Panc1 (cell line): ENCODE measurements at regions not wholly inside any gene's neighbourhood (a gene's known extent, or its start where the extent isn't known, plus 50 kb on each side); places are given as distances from the start of the nearest gene placed in this dataset.

Experiments
- ATAC-seq: fragments of 200-7000 bp; cut with Tn5 transposase; 2 replicates; pipeline ENCODE4 v1.9.1; 2020; ENCODE audit warnings: mild to moderate bottlenecking, moderate library complexity
- BruUV-seq: library from RNA; stranded (reverse); fragments of 400-500 nt; replicated peaks from 2 replicates; lab custom pipeline; 2021; lab: Mats Ljungman, UMichigan
- CTCF ChIA-PET: fragments of 300-600 bp; sonication (Branson Sonifier 250); formaldehyde crosslinking; loops from one replicate; lab custom pipeline; 2022; ENCODE audit warnings: antibody characterized with exemption; lab: Charles Lee
- POLR2A ChIA-PET: fragments of 300-600 bp; sonication (Branson Sonifier 250); formaldehyde crosslinking; loops from one replicate; lab custom pipeline; 2022; ENCODE audit warnings: antibody characterized with exemption; lab: Charles Lee
- DNase-seq: peaks from one replicate; pipeline ENCODE4 v3.0.0-alpha.2; 2010; ENCODE audit warnings: low read depth, low spot score
- H3K27ac ChIP-seq: 2 replicates; pipeline ENCODE4 v1.5.1; 2011; ENCODE audit warnings: mild to moderate bottlenecking, low read length, inconsistent platforms
- H3K27me3 ChIP-seq: fragments of 200-500 bp; sonication (Bioruptor generic); 2 replicates; pipeline ENCODE4 v1.6.0; 2014; ENCODE audit warnings: low read length, inconsistent platforms; ENCODE audit not compliant: control insufficient read depth, insufficient read depth
- H3K36me3 ChIP-seq: fragments of 200-500 bp; sonication (Bioruptor generic); 2 replicates; pipeline ENCODE4 v1.5.1; 2014; ENCODE audit warnings: inconsistent platforms, mild to moderate bottlenecking, low read length, moderate library complexity; ENCODE audit not compliant: control insufficient read depth, insufficient read depth
- H3K4me1 ChIP-seq: 2 replicates; pipeline ENCODE4 v1.5.1; 2011; ENCODE audit warnings: inconsistent platforms, mild to moderate bottlenecking, low read length, moderate library complexity; ENCODE audit not compliant: control insufficient read depth, insufficient read depth
- H3K4me3 ChIP-seq, 2 experiments: 2 replicates each; pipeline ENCODE4 v1.5.1; 2011 to 2012; ENCODE audit warnings: low read depth in 2 of 2, low read length in 2 of 2, mild to moderate bottlenecking in 2 of 2, inconsistent platforms in 1 of 2, moderate library complexity in 1 of 2
- H3K9me3 ChIP-seq: fragments of 200-500 bp; sonication (Bioruptor generic); 2 replicates; pipeline ENCODE4 v1.5.1; 2014; ENCODE audit warnings: low read depth, mild to moderate bottlenecking, inconsistent platforms, low read length, moderate library complexity; ENCODE audit not compliant: control insufficient read depth, insufficient read depth
- POLR2AphosphoS5 ChIP-seq: IDR thresholded peaks from 2 replicates; pipeline ENCODE4 v1.6.1; 2012; ENCODE audit warnings: mild to moderate bottlenecking, low read depth, low read length, moderate library complexity
- SIN3A ChIP-seq: IDR thresholded peaks from 2 replicates; pipeline ENCODE4 v1.6.1; 2012; ENCODE audit warnings: low read depth, mild to moderate bottlenecking, low read length, moderate library complexity, borderline replicate concordance; ENCODE audit not compliant: insufficient read depth
- TCF7L2 ChIP-seq: IDR thresholded peaks from 2 replicates; pipeline ENCODE4 v1.6.1; 2011; ENCODE audit warnings: mild to moderate bottlenecking, low read depth, low read length, inconsistent platforms
- in situ Hi-C: cut with HindIII; loops from 2 replicates; pipeline ENCODE4 v1.10.0; 2016; ENCODE audit warnings: low sequenced_read_pairs, low pct_unique_long_range_greater_than_20kb
- intact Hi-C: fragments of 100-400 bp; cut with micrococcal nuclease; formaldehyde crosslinking; loops from one replicate; pipeline ENCODE4 v1.10.0; 2022; ENCODE audit not compliant: unreplicated experiment
- TF ChIP-seq, protein P1 (sequence below): fragments of 450-650 bp; IDR thresholded peaks from 2 replicates; pipeline ENCODE4 v1.5.1; 2017; ENCODE audit warnings: mild to moderate bottlenecking
- TF ChIP-seq, protein P2 (sequence below), 2 experiments: IDR thresholded peaks; 2 replicates each; pipeline ENCODE4 v1.6.1; 2011 to 2012; ENCODE audit warnings: low read depth in 2 of 2, control low read depth in 1 of 2, low read length in 1 of 2, mild to moderate bottlenecking in 1 of 2, moderate library complexity in 1 of 2; ENCODE audit not compliant: insufficient read depth in 1 of 2

DNA sequence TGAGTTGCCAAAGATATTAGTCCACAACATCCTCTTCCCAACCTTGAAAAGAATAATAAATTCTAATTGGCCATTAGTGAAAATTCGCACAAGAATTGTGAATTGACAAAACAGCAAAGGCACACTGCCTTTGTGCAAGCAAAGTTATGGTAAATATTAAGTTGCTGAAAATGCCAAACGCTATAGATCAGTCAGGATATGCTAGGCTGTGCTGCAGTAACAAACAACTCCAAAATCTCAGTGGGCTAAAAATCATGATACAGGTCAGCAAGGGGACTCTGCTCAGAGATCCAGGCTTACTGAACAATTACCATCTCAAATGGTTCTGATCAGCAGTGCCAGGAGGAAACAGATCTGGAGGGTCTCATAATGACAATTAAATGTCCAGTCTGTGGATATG lies 238.0 kb upstream of the IGF1R start:
- Histone ChIP-seq H3K4me1 (no peaks in the 10 kb centered on the region), H3K4me3 (no peak overlapping the region), H3K27ac (no peak overlapping the region), H3K27me3 (peaks cover 10% of the 10 kb centered on the region), H3K36me3 (no peaks in the 10 kb centered on the region), H3K9me3 (no peaks in the 10 kb centered on the region)
- intact Hi-C loops = no loop called here
- DNase-seq = no peak
- POLR2A ChIA-PET = no interaction called here
- TF ChIP-seq, protein P1, sequence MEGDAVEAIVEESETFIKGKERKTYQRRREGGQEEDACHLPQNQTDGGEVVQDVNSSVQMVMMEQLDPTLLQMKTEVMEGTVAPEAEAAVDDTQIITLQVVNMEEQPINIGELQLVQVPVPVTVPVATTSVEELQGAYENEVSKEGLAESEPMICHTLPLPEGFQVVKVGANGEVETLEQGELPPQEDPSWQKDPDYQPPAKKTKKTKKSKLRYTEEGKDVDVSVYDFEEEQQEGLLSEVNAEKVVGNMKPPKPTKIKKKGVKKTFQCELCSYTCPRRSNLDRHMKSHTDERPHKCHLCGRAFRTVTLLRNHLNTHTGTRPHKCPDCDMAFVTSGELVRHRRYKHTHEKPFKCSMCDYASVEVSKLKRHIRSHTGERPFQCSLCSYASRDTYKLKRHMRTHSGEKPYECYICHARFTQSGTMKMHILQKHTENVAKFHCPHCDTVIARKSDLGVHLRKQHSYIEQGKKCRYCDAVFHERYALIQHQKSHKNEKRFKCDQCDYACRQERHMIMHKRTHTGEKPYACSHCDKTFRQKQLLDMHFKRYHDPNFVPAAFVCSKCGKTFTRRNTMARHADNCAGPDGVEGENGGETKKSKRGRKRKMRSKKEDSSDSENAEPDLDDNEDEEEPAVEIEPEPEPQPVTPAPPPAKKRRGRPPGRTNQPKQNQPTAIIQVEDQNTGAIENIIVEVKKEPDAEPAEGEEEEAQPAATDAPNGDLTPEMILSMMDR = no peak
- TF ChIP-seq POLR2AphosphoS5 (no peak), TCF7L2 (no peak), SIN3A (no peak)
- TF ChIP-seq, protein P2, sequence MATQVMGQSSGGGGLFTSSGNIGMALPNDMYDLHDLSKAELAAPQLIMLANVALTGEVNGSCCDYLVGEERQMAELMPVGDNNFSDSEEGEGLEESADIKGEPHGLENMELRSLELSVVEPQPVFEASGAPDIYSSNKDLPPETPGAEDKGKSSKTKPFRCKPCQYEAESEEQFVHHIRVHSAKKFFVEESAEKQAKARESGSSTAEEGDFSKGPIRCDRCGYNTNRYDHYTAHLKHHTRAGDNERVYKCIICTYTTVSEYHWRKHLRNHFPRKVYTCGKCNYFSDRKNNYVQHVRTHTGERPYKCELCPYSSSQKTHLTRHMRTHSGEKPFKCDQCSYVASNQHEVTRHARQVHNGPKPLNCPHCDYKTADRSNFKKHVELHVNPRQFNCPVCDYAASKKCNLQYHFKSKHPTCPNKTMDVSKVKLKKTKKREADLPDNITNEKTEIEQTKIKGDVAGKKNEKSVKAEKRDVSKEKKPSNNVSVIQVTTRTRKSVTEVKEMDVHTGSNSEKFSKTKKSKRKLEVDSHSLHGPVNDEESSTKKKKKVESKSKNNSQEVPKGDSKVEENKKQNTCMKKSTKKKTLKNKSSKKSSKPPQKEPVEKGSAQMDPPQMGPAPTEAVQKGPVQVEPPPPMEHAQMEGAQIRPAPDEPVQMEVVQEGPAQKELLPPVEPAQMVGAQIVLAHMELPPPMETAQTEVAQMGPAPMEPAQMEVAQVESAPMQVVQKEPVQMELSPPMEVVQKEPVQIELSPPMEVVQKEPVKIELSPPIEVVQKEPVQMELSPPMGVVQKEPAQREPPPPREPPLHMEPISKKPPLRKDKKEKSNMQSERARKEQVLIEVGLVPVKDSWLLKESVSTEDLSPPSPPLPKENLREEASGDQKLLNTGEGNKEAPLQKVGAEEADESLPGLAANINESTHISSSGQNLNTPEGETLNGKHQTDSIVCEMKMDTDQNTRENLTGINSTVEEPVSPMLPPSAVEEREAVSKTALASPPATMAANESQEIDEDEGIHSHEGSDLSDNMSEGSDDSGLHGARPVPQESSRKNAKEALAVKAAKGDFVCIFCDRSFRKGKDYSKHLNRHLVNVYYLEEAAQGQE (IDR thresholded peaks at IDR 0.05; ENCODE audit: insufficient read depth in 1 of 2, low read depth in 2 of 2, low read length in 1 of 2) = no peak
- ATAC-seq = no peak
- CTCF ChIA-PET = no interaction called here
- BruUV-seq = no TSS peak
- in situ Hi-C loops = no loop called here

DNA sequence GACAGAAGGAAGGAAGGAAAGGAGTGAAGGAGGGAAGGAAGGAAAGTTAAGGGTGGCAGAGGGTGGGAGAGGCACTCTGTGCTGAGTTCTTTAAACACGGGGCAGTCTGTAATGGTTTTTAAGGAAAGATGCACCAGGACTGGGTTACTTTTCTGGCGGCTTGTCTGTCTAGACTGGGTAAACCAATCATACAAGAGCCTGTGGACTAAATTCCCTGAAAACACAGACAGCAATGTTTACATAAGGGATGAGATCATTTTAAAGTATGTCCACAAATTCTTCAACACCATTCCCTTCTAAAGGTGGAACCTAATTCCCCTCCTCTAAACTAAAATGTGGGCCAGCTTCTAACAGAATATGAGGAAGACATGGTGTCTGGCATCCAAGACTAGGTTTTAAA lies 235.5 kb upstream of the IGF1R start:
- ATAC-seq = no peak
- no peak for DNase-seq
- Histone ChIP-seq H3K9me3 (no peaks in the 10 kb centered on the region), H3K4me3 (no peak overlapping the region), H3K27me3 (peaks cover 8% of the 10 kb centered on the region), H3K36me3 (no peaks in the 10 kb centered on the region), H3K4me1 (no peaks in the 10 kb centered on the region), H3K27ac (no peak overlapping the region)
- TF ChIP-seq, protein P1 = no peak
- TF ChIP-seq, protein P2 (IDR thresholded peaks at IDR 0.05; ENCODE audit: insufficient read depth in 1 of 2, low read depth in 2 of 2, low read length in 1 of 2) = no peak
- TF ChIP-seq POLR2AphosphoS5 (no peak), SIN3A (no peak), TCF7L2 (no peak)
- intact Hi-C loops (no loop called here), in situ Hi-C loops (no loop called here)
- CTCF ChIA-PET = no interaction called here
- POLR2A ChIA-PET = no interaction called here
- BruUV-seq = no TSS peak
